Nephron (organoid): ENCODE measurements at regions not wholly inside any gene's neighbourhood (a gene's known extent, or its start where the extent isn't known, plus 50 kb on each side); places are given as distances from the start of the nearest gene placed in this dataset.

Experiments
- H3K27ac Mint-ChIP-seq, 3 experiments: 2 replicates each; pipeline ENCODE4 v1.8.0; 2020; ENCODE audit warnings: mixed read lengths in 3 of 3, mild to moderate bottlenecking in 2 of 3, moderate library complexity in 1 of 3
- H3K27me3 Mint-ChIP-seq: 2 replicates; pipeline ENCODE4 v1.8.0; 2021; ENCODE audit warnings: low read depth, mild to moderate bottlenecking, moderate library complexity, mixed read lengths
- H3K36me3 Mint-ChIP-seq: 2 replicates; pipeline ENCODE4 v1.8.0; 2020; ENCODE audit warnings: low read depth, mixed read lengths
- H3K4me1 Mint-ChIP-seq: 2 replicates; pipeline ENCODE4 v1.8.0; 2020; ENCODE audit warnings: mixed read lengths
- H3K4me3 Mint-ChIP-seq, 3 experiments: 2 replicates each; pipeline ENCODE4 v1.8.0; 2020; ENCODE audit warnings: mild to moderate bottlenecking in 3 of 3, mixed read lengths in 3 of 3, moderate library complexity in 2 of 3
- H3K9me3 Mint-ChIP-seq: 2 replicates; pipeline ENCODE4 v1.8.0; 2020; ENCODE audit warnings: mixed read lengths
- CTCF ChIP-seq, 3 experiments: fragments of 200-600 bp; sonication (generic); IDR thresholded peaks; one replicate each; pipeline ENCODE4 v1.5.0; 2021; ENCODE audit warnings: antibody characterized with exemption in 3 of 3; ENCODE audit not compliant: unreplicated experiment in 3 of 3

GRCh38 chr16:50425044-50425443 is 56.3 kb upstream of the BRD7 start:
- H3K9me3 Mint-ChIP-seq: peaks cover 15% of the 10 kb centered on the region
- H3K4me3 Mint-ChIP-seq: no peak overlapping the region
- no peak for TF ChIP-seq CTCF (IDR thresholded peaks at IDR 0.05; ENCODE audit: unreplicated experiment in 3 of 3)
- peaks cover 15% of the 10 kb centered on the region for H3K27me3 Mint-ChIP-seq
- H3K27ac Mint-ChIP-seq: no peak overlapping the region
- H3K36me3 Mint-ChIP-seq: peaks cover 3% of the 10 kb centered on the region
- H3K4me1 Mint-ChIP-seq: no peaks in the 10 kb centered on the region

GRCh38 chr16:50422926-50423325 is 54.1 kb upstream of the BRD7 start:
- no peak for TF ChIP-seq CTCF (IDR thresholded peaks at IDR 0.05; ENCODE audit: unreplicated experiment in 3 of 3)
- Mint-ChIP-seq H3K4me1 (no peaks in the 10 kb centered on the region), H3K36me3 (peaks cover 14% of the 10 kb centered on the region), H3K9me3 (peaks cover 32% of the 10 kb centered on the region), H3K27ac (no peak overlapping the region), H3K27me3 (peaks cover 15% of the 10 kb centered on the region), H3K4me3 (no peak overlapping the region)

- Mint-ChIP-seq H3K9me3 (peaks cover 52% of the 10 kb centered on the region), H3K4me3 (no peak overlapping the region), H3K27ac (no peak overlapping the region), H3K36me3 (peaks cover 14% of the 10 kb centered on the region), H3K27me3 (peaks cover 15% of the 10 kb centered on the region), H3K4me1 (no peaks in the 10 kb centered on the region)
- TF ChIP-seq CTCF (IDR thresholded peaks at IDR 0.05; ENCODE audit: unreplicated experiment in 3 of 3): no peak
Observed at GRCh38 chr16:50419116-50419515, 50.3 kb upstream of the BRD7 start.
